ENCODE measurements at regions not wholly inside any gene's neighbourhood (a gene's known extent, or its start where the extent isn't known, plus 50 kb on each side); places are given as distances from the start of the nearest gene placed in this dataset.

DNA sequence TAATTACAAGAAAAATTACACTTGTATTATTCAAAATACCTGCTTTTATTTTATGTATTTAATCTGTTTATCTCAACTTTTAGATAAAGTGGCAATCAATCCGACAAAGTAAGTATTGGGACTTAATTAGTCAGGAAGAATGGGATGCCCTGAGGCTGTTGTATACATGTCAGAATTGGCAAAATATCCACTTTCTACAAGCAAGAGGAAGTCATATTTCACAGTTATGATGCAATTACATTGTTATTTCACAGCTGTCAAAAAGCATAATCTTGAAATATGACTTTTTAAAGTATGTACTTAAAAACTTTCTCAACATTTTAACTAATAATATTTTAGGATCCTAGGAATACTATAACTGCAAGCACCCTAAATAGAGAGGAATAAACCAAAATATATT, 357.1 kb upstream of the MGAT4C start:
- TF ChIP-seq POLR2A (IDR thresholded peaks at IDR 0.05): no peak
- TF ChIP-seq, protein P1, sequence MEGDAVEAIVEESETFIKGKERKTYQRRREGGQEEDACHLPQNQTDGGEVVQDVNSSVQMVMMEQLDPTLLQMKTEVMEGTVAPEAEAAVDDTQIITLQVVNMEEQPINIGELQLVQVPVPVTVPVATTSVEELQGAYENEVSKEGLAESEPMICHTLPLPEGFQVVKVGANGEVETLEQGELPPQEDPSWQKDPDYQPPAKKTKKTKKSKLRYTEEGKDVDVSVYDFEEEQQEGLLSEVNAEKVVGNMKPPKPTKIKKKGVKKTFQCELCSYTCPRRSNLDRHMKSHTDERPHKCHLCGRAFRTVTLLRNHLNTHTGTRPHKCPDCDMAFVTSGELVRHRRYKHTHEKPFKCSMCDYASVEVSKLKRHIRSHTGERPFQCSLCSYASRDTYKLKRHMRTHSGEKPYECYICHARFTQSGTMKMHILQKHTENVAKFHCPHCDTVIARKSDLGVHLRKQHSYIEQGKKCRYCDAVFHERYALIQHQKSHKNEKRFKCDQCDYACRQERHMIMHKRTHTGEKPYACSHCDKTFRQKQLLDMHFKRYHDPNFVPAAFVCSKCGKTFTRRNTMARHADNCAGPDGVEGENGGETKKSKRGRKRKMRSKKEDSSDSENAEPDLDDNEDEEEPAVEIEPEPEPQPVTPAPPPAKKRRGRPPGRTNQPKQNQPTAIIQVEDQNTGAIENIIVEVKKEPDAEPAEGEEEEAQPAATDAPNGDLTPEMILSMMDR (IDR thresholded peaks at IDR 0.05): no peak
- Histone ChIP-seq H3K27me3 (no peaks in the 10 kb centered on the region), H3K4me3 (no peak overlapping the region), H3K9me3 (no peaks in the 10 kb centered on the region), H3K4me1 (no peaks in the 10 kb centered on the region), H3K36me3 (no peaks in the 10 kb centered on the region), H3K27ac (no peak overlapping the region)
- WGBS (ENCODE audit: insufficient coverage, low coverage, low lambda C conversion rate, missing lambda C conversion rate): 39% methylated on average over 1 of the region's 1 CpG
- ATAC-seq (no peak), DNase-seq (no peak)
- intact Hi-C loops (cut with DNase I): no loop called here

DNA sequence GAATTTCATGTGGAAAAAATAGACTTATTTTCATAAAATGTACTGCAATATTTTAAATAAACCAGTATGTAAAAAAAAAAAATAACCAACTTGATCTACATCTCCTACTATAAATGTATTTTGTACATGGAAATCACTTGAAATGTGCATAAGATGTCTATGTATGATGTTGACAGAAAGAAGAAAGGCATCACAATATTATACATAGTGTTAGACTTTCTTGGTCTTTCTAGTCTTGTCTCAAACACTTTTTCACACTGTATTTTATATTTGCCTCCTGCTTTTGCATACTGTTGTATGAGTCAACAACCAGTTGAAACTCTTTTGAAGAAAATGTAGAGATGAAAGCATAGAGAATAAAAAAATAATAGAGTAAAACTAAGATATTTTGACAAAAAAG, 352.4 kb upstream of the MGAT4C start:
- H3K4me3 ChIP-seq: no peak overlapping the region
- no peak for DNase-seq
- intact Hi-C loops (cut with DNase I): no loop called here
- H3K36me3 ChIP-seq: no peaks in the 10 kb centered on the region
- no peaks in the 10 kb centered on the region for H3K27me3 ChIP-seq
- no peaks in the 10 kb centered on the region for H3K9me3 ChIP-seq
- no peak for TF ChIP-seq POLR2A (IDR thresholded peaks at IDR 0.05)
- H3K4me1 ChIP-seq: no peaks in the 10 kb centered on the region
- H3K27ac ChIP-seq: no peak overlapping the region
- no peak for ATAC-seq

DNA sequence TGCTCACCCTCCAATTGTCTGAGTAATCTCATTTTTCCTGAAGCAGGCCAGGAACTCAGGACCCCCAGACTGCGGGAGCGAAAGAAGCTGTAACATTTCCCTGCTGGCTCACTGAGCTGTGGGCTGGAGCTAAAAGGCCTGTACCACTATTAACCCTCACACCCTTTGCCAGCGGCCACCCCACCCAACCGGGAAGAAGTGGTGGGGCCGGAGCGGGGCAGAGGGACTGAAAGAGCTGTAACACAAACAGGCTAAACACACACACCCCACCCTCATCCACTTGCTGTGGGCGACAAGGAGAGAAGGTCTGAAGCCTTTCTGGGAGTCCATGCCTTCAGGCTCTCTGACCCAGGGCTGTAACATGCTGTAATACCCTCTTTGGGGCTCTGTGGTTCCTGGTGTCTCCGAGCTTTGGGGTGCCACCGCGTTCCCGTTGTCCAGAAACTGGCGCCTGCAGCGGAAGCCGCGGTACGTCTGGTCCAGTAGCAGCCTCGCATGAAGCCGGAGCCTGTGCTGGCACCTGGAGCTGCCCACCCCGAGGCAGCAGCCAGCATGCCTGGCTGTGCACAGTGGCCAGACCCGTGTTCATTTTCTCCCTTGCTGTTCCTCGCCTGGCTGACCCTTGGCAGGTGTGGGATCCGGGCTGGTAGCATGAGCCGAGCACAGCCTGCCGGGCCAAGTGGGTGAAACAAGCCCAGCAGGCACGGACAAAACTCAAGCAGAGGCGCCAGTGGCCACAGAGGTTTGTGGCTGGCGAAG, 345.5 kb upstream of the MGAT4C start:
- peak in 1 of 3 donors; percentile 42 for DNase-seq

DNA sequence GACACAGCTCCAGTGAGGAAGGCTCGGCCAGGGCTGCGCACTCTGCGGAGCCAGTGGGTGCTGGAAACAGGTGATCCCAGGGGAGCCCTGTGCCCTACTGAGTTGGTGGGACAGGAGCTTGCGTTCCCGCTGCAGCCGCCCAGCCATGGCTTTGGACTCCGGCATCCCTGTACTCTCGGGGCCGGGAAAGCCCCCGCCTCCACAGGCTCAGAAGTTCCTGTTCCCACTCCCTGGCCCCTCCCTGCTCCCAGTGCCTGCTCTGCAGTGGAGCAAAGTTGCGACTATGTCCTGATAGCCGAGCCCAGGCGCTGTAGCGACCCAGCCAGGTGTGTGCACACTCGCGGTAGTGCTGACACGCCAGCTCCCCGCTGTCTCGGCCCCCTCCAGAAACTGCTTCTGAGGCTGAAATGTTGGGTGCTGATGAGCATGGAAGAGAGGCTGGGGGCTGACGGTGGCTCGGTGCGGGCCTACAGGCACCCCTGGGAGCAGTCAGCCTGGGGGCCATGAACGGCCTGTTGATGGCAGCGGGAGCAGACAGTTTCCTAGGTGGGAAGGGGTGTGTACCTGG, 344.6 kb upstream of the MGAT4C start:
- no peak overlapping the region for H3K27ac ChIP-seq
- H3K4me1 ChIP-seq: no peaks in the 10 kb centered on the region
- 90% methylated on average over 9 of the region's 24 CpGs for WGBS (ENCODE audit: insufficient coverage, low coverage, low lambda C conversion rate, missing lambda C conversion rate)
- intact Hi-C loops (cut with DNase I): no loop called here
- DNase-seq (peak in 1 of 3 donors; percentile 35), ATAC-seq (peak in 1 of 4 donors; percentile 26)
- H3K36me3 ChIP-seq: no peaks in the 10 kb centered on the region
- no peaks in the 10 kb centered on the region for H3K27me3 ChIP-seq
- no peaks in the 10 kb centered on the region for H3K9me3 ChIP-seq
- no peak overlapping the region for H3K4me3 ChIP-seq
- TF ChIP-seq, protein P1 (IDR thresholded peaks at IDR 0.05): no peak
- no peak for TF ChIP-seq POLR2A (IDR thresholded peaks at IDR 0.05)

More for the DNA sequence above, 345.5 kb upstream of the MGAT4C start:
- Histone ChIP-seq H3K4me3 (no peak overlapping the region), H3K36me3 (no peaks in the 10 kb centered on the region), H3K4me1 (no peaks in the 10 kb centered on the region), H3K27ac (no peak overlapping the region), H3K27me3 (no peaks in the 10 kb centered on the region), H3K9me3 (no peaks in the 10 kb centered on the region)
- intact Hi-C loops (cut with DNase I): no loop called here
- 91% methylated on average over 15 of the region's 27 CpGs for WGBS (ENCODE audit: insufficient coverage, low coverage, low lambda C conversion rate, missing lambda C conversion rate)
- no peak for ATAC-seq
- no peak for TF ChIP-seq POLR2A (IDR thresholded peaks at IDR 0.05)
- TF ChIP-seq, protein P1 (IDR thresholded peaks at IDR 0.05): no peak

DNA sequence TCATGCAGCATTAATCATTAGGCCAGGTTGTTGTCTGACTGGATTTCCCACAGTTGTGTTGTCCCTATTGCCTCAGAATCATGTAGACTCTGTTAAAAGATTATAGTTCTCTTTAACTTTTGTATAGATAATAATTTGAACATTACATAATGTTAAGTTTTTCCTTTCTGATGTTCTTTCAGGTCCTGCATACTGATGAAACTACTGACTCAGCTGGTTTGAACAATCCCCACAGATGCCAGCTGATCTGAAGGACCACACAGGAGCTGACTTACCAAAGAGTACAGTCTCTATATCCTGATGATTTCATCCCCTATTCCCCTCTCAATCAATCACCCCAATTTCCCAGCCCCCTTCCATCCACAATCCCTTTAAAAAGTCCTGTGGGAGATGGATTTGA, 341.2 kb upstream of the MGAT4C start:
- no peaks in the 10 kb centered on the region for H3K4me1 ChIP-seq
- H3K27ac ChIP-seq: no peak overlapping the region
- no peak overlapping the region for H3K4me3 ChIP-seq
- intact Hi-C loops (cut with DNase I): no loop called here
- no peaks in the 10 kb centered on the region for H3K27me3 ChIP-seq
- DNase-seq (no peak), ATAC-seq (no peak)
- TF ChIP-seq POLR2A (IDR thresholded peaks at IDR 0.05): no peak
- TF ChIP-seq, protein P1 (IDR thresholded peaks at IDR 0.05): no peak
- no peaks in the 10 kb centered on the region for H3K9me3 ChIP-seq
- H3K36me3 ChIP-seq: no peaks in the 10 kb centered on the region
